Large intestine (tissue), 3 donors: ENCODE measurements at regions not wholly inside any gene's neighbourhood (a gene's known extent, or its start where the extent isn't known, plus 50 kb on each side); places are given as distances from the start of the nearest gene placed in this dataset.
"Not testable (repeated sequence)": the region's sequence is repeated elsewhere in the genome, so short reads cannot be mapped to it uniquely, and the experiment has no call there.

ENCODE experiments used
- DNase-seq, 2 donors: peaks; one replicate each; pipeline versions ENCODE4 v3.0.0 to v3.0.0-alpha.2; 2013
- H3K27ac ChIP-seq: one replicate; pipeline ENCODE4 v1.5.1; 2013; ENCODE audit warnings: low read length
- H3K27me3 ChIP-seq: 2 replicates; pipeline ENCODE4 v1.6.1; 2013; ENCODE audit warnings: low read length; ENCODE audit not compliant: control insufficient read depth, insufficient read depth
- H3K36me3 ChIP-seq: 2 replicates; pipeline ENCODE4 v1.6.1; 2013; ENCODE audit warnings: low read length; ENCODE audit not compliant: control insufficient read depth, insufficient read depth
- H3K4me1 ChIP-seq: one replicate; pipeline ENCODE4 v1.6.1; 2013; ENCODE audit warnings: low read length; ENCODE audit not compliant: control insufficient read depth, insufficient read depth
- H3K4me3 ChIP-seq: one replicate; pipeline ENCODE4 v1.5.1; 2013; ENCODE audit warnings: low read length
- H3K9me3 ChIP-seq: one replicate; pipeline ENCODE4 v1.6.1; 2013; ENCODE audit warnings: mild to moderate bottlenecking, low read depth, low read length, moderate library complexity; ENCODE audit not compliant: control insufficient read depth
- WGBS: methylation state at CpG from one replicate; pipeline ENCODE4 v1.1.5; 2013; ENCODE audit warnings: low lambda C conversion rate; ENCODE audit not compliant: insufficient coverage; 5-methylcytosine and 5-hydroxymethylcytosine counted together

- Histone ChIP-seq H3K27ac (no peak overlapping the region), H3K9me3 (no peaks in the 10 kb centered on the region), H3K4me1 (no peaks in the 10 kb centered on the region), H3K4me3 (no peak overlapping the region), H3K36me3 (no peaks in the 10 kb centered on the region), H3K27me3 (peaks cover 1% of the 10 kb centered on the region)
- no peak for DNase-seq
- WGBS: no CpG with 5 or more reads among the region's 5 CpGs
Measured at GRCh38 chr10:45111509-45111908, 110.8 kb downstream of the ZNF22 start.

- H3K4me3 ChIP-seq, DNase-seq, H3K27me3 ChIP-seq, H3K4me1 ChIP-seq, H3K9me3 ChIP-seq, H3K27ac ChIP-seq, H3K36me3 ChIP-seq: not testable (repeated sequence)
- 92% methylated on average over 2 of the region's 2 CpGs for WGBS
Measured at GRCh38 chr10:45117940-45118339, 117.2 kb downstream of the ZNF22 start.

GRCh38 chr10:45118929-45119328 is 118.2 kb downstream of the ZNF22 start:
- H3K27ac ChIP-seq: no peak overlapping the region
- H3K4me3 ChIP-seq: no peak overlapping the region
- H3K9me3 ChIP-seq: no peaks in the 10 kb centered on the region
- no peaks in the 10 kb centered on the region for H3K36me3 ChIP-seq
- no peaks in the 10 kb centered on the region for H3K27me3 ChIP-seq
- WGBS: 46% methylated on average over 3 of the region's 3 CpGs
- no peaks in the 10 kb centered on the region for H3K4me1 ChIP-seq
- no peak for DNase-seq

- not testable (repeated sequence) for H3K27me3 ChIP-seq, H3K36me3 ChIP-seq, H3K9me3 ChIP-seq, DNase-seq, H3K4me1 ChIP-seq, H3K27ac ChIP-seq, H3K4me3 ChIP-seq
- 100% methylated on average over 1 of the region's 7 CpGs for WGBS
Measured at GRCh38 chr10:45122180-45122860, 121.6 kb downstream of the ZNF22 start.

GRCh38 chr10:45135443-45136198 is 134.9 kb downstream of the ZNF22 start:
- 65% methylated on average over 5 of the region's 12 CpGs for WGBS
- Histone ChIP-seq H3K4me3 (no peak overlapping the region), H3K9me3 (no peaks in the 10 kb centered on the region), H3K27ac (no peak overlapping the region), H3K4me1 (no peaks in the 10 kb centered on the region), H3K27me3 (no peaks in the 10 kb centered on the region), H3K36me3 (no peaks in the 10 kb centered on the region)
- DNase-seq: no peak

GRCh38 chr10:45136256-45136655 is 135.5 kb downstream of the ZNF22 start:
- Histone ChIP-seq H3K4me3 (no peak overlapping the region), H3K9me3 (no peaks in the 10 kb centered on the region), H3K4me1 (no peaks in the 10 kb centered on the region), H3K36me3 (no peaks in the 10 kb centered on the region), H3K27me3 (no peaks in the 10 kb centered on the region), H3K27ac (no peak overlapping the region)
- DNase-seq: no peak
- 74% methylated on average over 4 of the region's 8 CpGs for WGBS

DNA sequence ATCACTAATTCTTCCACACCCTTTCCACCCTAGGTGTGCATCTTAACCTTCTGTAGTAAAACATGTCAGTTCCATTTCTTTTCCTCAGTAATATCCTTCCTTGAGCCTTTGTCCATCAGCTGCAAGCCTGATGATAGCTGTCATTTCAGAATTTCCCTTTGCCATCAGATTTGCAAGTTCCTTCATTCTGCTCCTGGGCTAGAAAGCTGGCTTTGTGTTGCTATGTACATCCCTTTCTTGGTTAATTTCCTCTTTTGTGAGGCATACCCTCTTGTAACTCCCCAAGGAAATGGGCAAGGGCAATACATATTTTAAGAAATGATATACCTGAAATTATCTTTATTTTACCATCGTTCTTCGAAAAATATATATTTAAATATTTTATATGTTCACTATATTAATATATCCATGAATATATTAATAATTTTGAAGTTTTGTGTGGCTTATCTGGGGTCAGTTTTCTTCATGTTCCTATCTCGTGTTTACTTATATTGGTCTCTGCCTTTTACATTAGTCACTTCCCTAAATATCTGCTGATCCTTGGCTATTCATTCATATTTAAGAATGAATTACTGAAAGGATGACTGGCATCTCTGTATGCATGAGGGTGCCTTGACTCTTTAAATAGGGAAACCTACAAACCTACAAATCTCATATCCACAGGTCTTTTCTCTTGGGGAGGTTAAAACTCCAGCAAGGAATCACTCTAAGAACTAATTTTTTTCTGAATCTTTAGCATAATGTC is 143.8 kb downstream of the ZNF22 start:
- no peaks in the 10 kb centered on the region for H3K9me3 ChIP-seq
- H3K4me1 ChIP-seq: no peaks in the 10 kb centered on the region
- DNase-seq: no peak
- WGBS: 93% methylated on average over 3 of the region's 3 CpGs
- H3K27ac ChIP-seq: no peak overlapping the region
- H3K4me3 ChIP-seq: no peak overlapping the region
- H3K36me3 ChIP-seq: no peaks in the 10 kb centered on the region
- H3K27me3 ChIP-seq: peaks cover 3% of the 10 kb centered on the region

GRCh38 chr10:45145143-45145542 is 144.4 kb downstream of the ZNF22 start:
- not testable (repeated sequence) for DNase-seq, H3K36me3 ChIP-seq, H3K27me3 ChIP-seq, H3K4me1 ChIP-seq, H3K4me3 ChIP-seq, H3K27ac ChIP-seq, H3K9me3 ChIP-seq
- no CpG with 5 or more reads among the region's 1 CpG for WGBS

- no peak overlapping the region for H3K4me3 ChIP-seq
- no peak for DNase-seq
- no peak overlapping the region for H3K27ac ChIP-seq
- WGBS: no CpG with 5 or more reads among the region's 3 CpGs
- no peaks in the 10 kb centered on the region for H3K36me3 ChIP-seq
- no peaks in the 10 kb centered on the region for H3K4me1 ChIP-seq
- peaks cover 3% of the 10 kb centered on the region for H3K27me3 ChIP-seq
- no peaks in the 10 kb centered on the region for H3K9me3 ChIP-seq
Measured at GRCh38 chr10:45147000-45147399, 146.3 kb downstream of the ZNF22 start.

GRCh38 chr10:45150997-45151396 is 150.3 kb downstream of the ZNF22 start:
- Histone ChIP-seq H3K27me3 (no peaks in the 10 kb centered on the region), H3K4me3 (no peak overlapping the region), H3K9me3 (no peaks in the 10 kb centered on the region), H3K4me1 (no peaks in the 10 kb centered on the region), H3K36me3 (no peaks in the 10 kb centered on the region), H3K27ac (no peak overlapping the region)
- no peak for DNase-seq
- no CpG with 5 or more reads among the region's 9 CpGs for WGBS
